ENCODE measurements at regions not wholly inside any gene's neighbourhood (a gene's known extent, or its start where the extent isn't known, plus 50 kb on each side); places are given as distances from the start of the nearest gene placed in this dataset.

DNA sequence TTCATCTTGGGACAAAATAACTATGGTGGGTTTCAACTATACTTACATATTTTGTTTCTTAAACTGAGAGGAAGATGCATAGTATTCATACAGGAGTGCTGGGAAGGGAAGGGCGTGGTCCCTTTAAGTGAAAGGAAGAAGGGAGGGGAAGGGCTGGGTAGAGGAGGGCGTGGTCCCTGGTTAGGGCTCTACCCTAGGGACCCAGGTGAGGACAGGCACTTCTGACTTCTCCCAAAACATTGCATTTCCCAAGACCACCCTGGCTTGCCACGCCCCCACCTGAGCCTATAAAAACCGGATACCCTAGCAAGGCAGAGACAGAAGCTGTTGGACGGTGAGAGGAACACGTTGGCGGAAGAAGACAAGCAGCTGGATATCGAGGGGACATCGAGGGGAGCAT lies 157.6 kb upstream of the PLXNA4 start:
- H4K20me1 ChIP-seq (ENCODE audit: insufficient read depth, low read length), result no peaks in the 10 kb centered on the region
- no TSS peak for BruUV-seq (replicated peaks)
- DNase-seq (ENCODE audit: low spot score), result no peak
- POLR2A ChIA-PET, result no interaction called here
- H3K4me3 ChIP-seq (ENCODE audit: low read depth, low read length, poor library complexity, severe bottlenecking), result no peak overlapping the region
- H3K27ac ChIP-seq (ENCODE audit: low read depth, low read length, poor library complexity, severe bottlenecking), result no peak overlapping the region
- no peaks in the 10 kb centered on the region for H3K79me2 ChIP-seq (ENCODE audit: insufficient read depth, low read depth, low read length)
- CTCF ChIA-PET (ENCODE audit: unreplicated experiment), result no interaction called here
- no peak overlapping the region for H3K4me2 ChIP-seq (ENCODE audit: low read length)
- no peak overlapping the region for H2AFZ ChIP-seq (ENCODE audit: low read length)
- H3K9me3 ChIP-seq (ENCODE audit: low read length), result no peaks in the 10 kb centered on the region
- intact Hi-C loops (cut with micrococcal nuclease; ENCODE audit: unreplicated experiment), result no loop called here
- no peaks in the 10 kb centered on the region for H3K36me3 ChIP-seq (ENCODE audit: insufficient read depth, low read length)
- H3K4me1 ChIP-seq (ENCODE audit: insufficient read depth, low read length, poor library complexity, severe bottlenecking), result no peaks in the 10 kb centered on the region
- no peaks in the 10 kb centered on the region for H3K9me2 ChIP-seq (ENCODE audit: insufficient read depth, low read length)
- no peak for TF ChIP-seq EZH2phosphoT487 (IDR thresholded peaks at IDR 0.05; ENCODE audit: borderline replicate concordance, low read depth, low read length)
- TF ChIP-seq, protein P1, sequence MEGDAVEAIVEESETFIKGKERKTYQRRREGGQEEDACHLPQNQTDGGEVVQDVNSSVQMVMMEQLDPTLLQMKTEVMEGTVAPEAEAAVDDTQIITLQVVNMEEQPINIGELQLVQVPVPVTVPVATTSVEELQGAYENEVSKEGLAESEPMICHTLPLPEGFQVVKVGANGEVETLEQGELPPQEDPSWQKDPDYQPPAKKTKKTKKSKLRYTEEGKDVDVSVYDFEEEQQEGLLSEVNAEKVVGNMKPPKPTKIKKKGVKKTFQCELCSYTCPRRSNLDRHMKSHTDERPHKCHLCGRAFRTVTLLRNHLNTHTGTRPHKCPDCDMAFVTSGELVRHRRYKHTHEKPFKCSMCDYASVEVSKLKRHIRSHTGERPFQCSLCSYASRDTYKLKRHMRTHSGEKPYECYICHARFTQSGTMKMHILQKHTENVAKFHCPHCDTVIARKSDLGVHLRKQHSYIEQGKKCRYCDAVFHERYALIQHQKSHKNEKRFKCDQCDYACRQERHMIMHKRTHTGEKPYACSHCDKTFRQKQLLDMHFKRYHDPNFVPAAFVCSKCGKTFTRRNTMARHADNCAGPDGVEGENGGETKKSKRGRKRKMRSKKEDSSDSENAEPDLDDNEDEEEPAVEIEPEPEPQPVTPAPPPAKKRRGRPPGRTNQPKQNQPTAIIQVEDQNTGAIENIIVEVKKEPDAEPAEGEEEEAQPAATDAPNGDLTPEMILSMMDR (conservative IDR thresholded peaks at IDR 0.05; ENCODE audit: low read length), result no peak

DNA sequence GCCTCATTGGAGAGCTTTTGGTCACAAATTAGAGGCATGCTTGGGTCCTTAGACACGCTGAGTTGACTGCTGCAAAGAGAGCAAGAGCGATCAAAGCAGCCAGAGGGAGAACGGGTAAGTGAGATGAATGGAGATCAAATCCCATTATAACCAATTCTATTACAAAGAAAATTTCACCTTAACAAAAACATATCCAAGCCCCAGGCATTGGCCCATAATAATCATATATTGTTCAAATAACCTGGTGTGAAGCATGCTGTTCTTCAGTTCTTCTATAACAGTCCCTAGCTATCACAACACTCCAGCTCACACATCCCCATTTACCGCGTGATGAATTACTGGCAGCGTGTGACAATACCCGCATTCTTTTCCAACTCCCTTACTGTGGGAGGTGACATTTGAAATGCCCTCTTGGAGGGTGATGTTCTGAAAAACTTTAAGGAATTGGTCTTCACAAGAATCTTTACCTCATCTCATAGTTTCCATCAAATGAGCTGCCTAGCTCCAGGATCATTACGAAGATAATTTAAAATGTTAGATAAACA lies 156.1 kb upstream of the PLXNA4 start:
- Histone ChIP-seq H3K4me2 (ENCODE audit: low read length) (no peak overlapping the region), H4K20me1 (ENCODE audit: insufficient read depth, low read length) (no peaks in the 10 kb centered on the region), H3K27ac (ENCODE audit: low read depth, low read length, poor library complexity, severe bottlenecking) (no peak overlapping the region), H3K79me2 (ENCODE audit: insufficient read depth, low read depth, low read length) (no peaks in the 10 kb centered on the region), H3K4me1 (ENCODE audit: insufficient read depth, low read length, poor library complexity, severe bottlenecking) (no peaks in the 10 kb centered on the region), H2AFZ (ENCODE audit: low read length) (no peak overlapping the region), H3K4me3 (ENCODE audit: low read depth, low read length, poor library complexity, severe bottlenecking) (no peak overlapping the region), H3K9me2 (ENCODE audit: insufficient read depth, low read length) (no peaks in the 10 kb centered on the region), H3K36me3 (ENCODE audit: insufficient read depth, low read length) (no peaks in the 10 kb centered on the region), H3K9me3 (ENCODE audit: low read length) (no peaks in the 10 kb centered on the region)
- intact Hi-C loops (cut with micrococcal nuclease; ENCODE audit: unreplicated experiment), result no loop called here
- POLR2A ChIA-PET, result interaction anchor here (0.6 kb wide), 1 partner anchor 67 kb away, joined by 3 read pairs; no protein-coding TSS in a partner anchor
- DNase-seq (ENCODE audit: low spot score), result no peak
- no peak for TF ChIP-seq EZH2phosphoT487 (IDR thresholded peaks at IDR 0.05; ENCODE audit: borderline replicate concordance, low read depth, low read length)
- TF ChIP-seq, protein P1 (conservative IDR thresholded peaks at IDR 0.05; ENCODE audit: low read length), result no peak
- BruUV-seq (replicated peaks), result no TSS peak
- CTCF ChIA-PET (ENCODE audit: unreplicated experiment), result no interaction called here

DNA sequence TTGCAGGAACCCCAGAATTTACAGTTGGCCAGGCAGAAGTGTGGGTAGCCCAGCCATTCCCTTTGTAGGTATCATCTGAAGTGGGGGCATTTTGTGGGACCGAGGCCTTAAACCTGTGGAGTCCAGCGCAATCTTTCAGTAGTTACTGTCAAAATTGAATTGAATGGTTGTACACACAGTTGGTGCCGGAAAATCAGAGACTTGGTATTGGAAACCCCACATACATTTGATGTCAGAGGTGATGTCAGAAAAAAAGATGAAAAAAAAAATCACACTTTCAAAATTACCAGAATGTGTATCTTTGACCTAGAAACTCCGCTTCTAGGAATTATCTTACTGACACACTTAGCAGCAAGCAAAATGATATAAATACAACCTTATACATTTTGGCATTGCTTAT lies 153.8 kb upstream of the PLXNA4 start:
- ChIA-PET POLR2A (interaction anchor here (0.6 to 0.7 kb wide), 2 partner anchors 213 to 1855 kb away, joined by 3 to 5 read pairs; no protein-coding TSS in a partner anchor), CTCF (ENCODE audit: unreplicated experiment) (no interaction called here)
- Histone ChIP-seq H3K4me2 (ENCODE audit: low read length) (no peak overlapping the region), H3K27ac (ENCODE audit: low read depth, low read length, poor library complexity, severe bottlenecking) (no peak overlapping the region), H3K79me2 (ENCODE audit: insufficient read depth, low read depth, low read length) (no peaks in the 10 kb centered on the region), H2AFZ (ENCODE audit: low read length) (no peak overlapping the region), H3K36me3 (ENCODE audit: insufficient read depth, low read length) (no peaks in the 10 kb centered on the region), H3K4me1 (ENCODE audit: insufficient read depth, low read length, poor library complexity, severe bottlenecking) (no peaks in the 10 kb centered on the region), H3K9me2 (ENCODE audit: insufficient read depth, low read length) (no peaks in the 10 kb centered on the region), H3K9me3 (ENCODE audit: low read length) (no peaks in the 10 kb centered on the region), H3K4me3 (ENCODE audit: low read depth, low read length, poor library complexity, severe bottlenecking) (no peak overlapping the region), H4K20me1 (ENCODE audit: insufficient read depth, low read length) (no peaks in the 10 kb centered on the region)
- TF ChIP-seq, protein P1 (conservative IDR thresholded peaks at IDR 0.05; ENCODE audit: low read length), result no peak
- TF ChIP-seq EZH2phosphoT487 (IDR thresholded peaks at IDR 0.05; ENCODE audit: borderline replicate concordance, low read depth, low read length), result no peak
- intact Hi-C loops (cut with micrococcal nuclease; ENCODE audit: unreplicated experiment), result no loop called here
- DNase-seq (ENCODE audit: low spot score), result no peak
- BruUV-seq (replicated peaks), result no TSS peak

Measured in OCI-LY7 (cell line).